22Rv1 (cell line): ENCODE measurements at regions not wholly inside any gene's neighbourhood (a gene's known extent, or its start where the extent isn't known, plus 50 kb on each side); places are given as distances from the start of the nearest gene placed in this dataset.

Experiments used
- ZFX ChIP-seq: fragments of 450-650 bp; IDR thresholded peaks from 2 replicates; pipeline ENCODE4 v1.6.1; 2017; ENCODE audit warnings: antibody characterized with exemption, borderline replicate concordance
- TF ChIP-seq, protein P1 (sequence below): fragments of 450-650 bp; IDR thresholded peaks from 2 replicates; pipeline ENCODE4 v1.5.1; 2017; ENCODE audit warnings: mild to moderate bottlenecking

DNA sequence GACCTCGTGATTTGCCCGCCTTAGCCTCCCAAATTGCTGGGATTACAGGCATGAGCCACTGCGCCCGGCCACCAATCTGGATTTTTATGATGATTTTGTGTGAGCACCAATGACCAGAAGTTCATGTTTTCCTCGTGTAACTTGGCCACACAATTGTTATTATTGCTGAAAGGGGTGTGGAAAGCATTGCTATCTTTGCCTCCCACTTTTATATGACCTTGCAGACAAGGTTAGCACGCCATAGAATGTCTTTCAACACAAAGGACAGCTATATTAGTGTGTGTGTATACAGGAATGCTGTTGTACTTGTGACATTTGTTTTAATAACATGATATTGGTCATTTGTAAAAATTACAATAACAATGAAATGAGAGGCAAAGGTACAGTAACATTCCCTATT lies 155.0 kb upstream of the ERCC6L2 start:
- TF ChIP-seq, protein P1, sequence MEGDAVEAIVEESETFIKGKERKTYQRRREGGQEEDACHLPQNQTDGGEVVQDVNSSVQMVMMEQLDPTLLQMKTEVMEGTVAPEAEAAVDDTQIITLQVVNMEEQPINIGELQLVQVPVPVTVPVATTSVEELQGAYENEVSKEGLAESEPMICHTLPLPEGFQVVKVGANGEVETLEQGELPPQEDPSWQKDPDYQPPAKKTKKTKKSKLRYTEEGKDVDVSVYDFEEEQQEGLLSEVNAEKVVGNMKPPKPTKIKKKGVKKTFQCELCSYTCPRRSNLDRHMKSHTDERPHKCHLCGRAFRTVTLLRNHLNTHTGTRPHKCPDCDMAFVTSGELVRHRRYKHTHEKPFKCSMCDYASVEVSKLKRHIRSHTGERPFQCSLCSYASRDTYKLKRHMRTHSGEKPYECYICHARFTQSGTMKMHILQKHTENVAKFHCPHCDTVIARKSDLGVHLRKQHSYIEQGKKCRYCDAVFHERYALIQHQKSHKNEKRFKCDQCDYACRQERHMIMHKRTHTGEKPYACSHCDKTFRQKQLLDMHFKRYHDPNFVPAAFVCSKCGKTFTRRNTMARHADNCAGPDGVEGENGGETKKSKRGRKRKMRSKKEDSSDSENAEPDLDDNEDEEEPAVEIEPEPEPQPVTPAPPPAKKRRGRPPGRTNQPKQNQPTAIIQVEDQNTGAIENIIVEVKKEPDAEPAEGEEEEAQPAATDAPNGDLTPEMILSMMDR = no peak
- TF ChIP-seq ZFX = no peak
